Suprapubic skin (tissue), 4 donors: ENCODE measurements at regions not wholly inside any gene's neighbourhood (a gene's known extent, or its start where the extent isn't known, plus 50 kb on each side); places are given as distances from the start of the nearest gene placed in this dataset.

ENCODE experiments used
- DNase-seq, 2 donors: peaks; one replicate each; pipeline ENCODE4 v3.0.0-alpha.2; 2019; ENCODE audit warnings: low spot score in 2 of 2
- H3K27ac ChIP-seq: fragments of 200-600 bp; sonication (generic); one replicate; pipeline ENCODE4 v1.5.1; 2019
- H3K27me3 ChIP-seq: fragments of 200-600 bp; sonication (generic); one replicate; pipeline ENCODE4 v1.5.1; 2019
- H3K36me3 ChIP-seq: fragments of 200-600 bp; sonication (generic); one replicate; pipeline ENCODE4 v1.5.1; 2019
- H3K4me1 ChIP-seq: fragments of 200-600 bp; sonication (generic); one replicate; pipeline ENCODE4 v1.5.1; 2019
- H3K4me3 ChIP-seq: fragments of 200-600 bp; sonication (generic); one replicate; pipeline ENCODE4 v1.5.1; 2019; ENCODE audit warnings: mild to moderate bottlenecking
- H3K9me3 ChIP-seq: fragments of 200-600 bp; sonication (generic); one replicate; pipeline ENCODE4 v1.5.1; 2019
- EP300 ChIP-seq: sonication (generic); formaldehyde crosslinking; IDR thresholded peaks from one replicate; pipeline ENCODE4 v1.6.1; 2017; ENCODE audit warnings: antibody characterized with exemption
- POLR2A ChIP-seq, 2 donors: fragments of 450-650 bp; IDR thresholded peaks; one replicate each; pipeline ENCODE4 v1.6.1; 2017; ENCODE audit warnings: antibody characterized with exemption in 2 of 2, mild to moderate bottlenecking in 2 of 2, moderate library complexity in 2 of 2
- POLR2AphosphoS5 ChIP-seq, 3 donors: sonication (generic); formaldehyde crosslinking; IDR thresholded peaks; one replicate each; pipeline ENCODE4 v1.6.1; 2017; ENCODE audit warnings: antibody characterized with exemption in 3 of 3
- WGBS: methylation state at CpG from one replicate; pipeline ENCODE4 v1.1.5; 2018; 5-methylcytosine and 5-hydroxymethylcytosine counted together
- TF ChIP-seq, protein P1 (sequence below), 2 donors: fragments of 200-600 bp in 1 of 2; fragments of 450-650 bp in 1 of 2; sonication (generic) in 1 of 2; IDR thresholded peaks; one replicate each; pipeline ENCODE4 v1.5.1; 2016 to 2019; ENCODE audit warnings: antibody characterized with exemption in 2 of 2, mild to moderate bottlenecking in 1 of 2, moderate library complexity in 1 of 2

DNA sequence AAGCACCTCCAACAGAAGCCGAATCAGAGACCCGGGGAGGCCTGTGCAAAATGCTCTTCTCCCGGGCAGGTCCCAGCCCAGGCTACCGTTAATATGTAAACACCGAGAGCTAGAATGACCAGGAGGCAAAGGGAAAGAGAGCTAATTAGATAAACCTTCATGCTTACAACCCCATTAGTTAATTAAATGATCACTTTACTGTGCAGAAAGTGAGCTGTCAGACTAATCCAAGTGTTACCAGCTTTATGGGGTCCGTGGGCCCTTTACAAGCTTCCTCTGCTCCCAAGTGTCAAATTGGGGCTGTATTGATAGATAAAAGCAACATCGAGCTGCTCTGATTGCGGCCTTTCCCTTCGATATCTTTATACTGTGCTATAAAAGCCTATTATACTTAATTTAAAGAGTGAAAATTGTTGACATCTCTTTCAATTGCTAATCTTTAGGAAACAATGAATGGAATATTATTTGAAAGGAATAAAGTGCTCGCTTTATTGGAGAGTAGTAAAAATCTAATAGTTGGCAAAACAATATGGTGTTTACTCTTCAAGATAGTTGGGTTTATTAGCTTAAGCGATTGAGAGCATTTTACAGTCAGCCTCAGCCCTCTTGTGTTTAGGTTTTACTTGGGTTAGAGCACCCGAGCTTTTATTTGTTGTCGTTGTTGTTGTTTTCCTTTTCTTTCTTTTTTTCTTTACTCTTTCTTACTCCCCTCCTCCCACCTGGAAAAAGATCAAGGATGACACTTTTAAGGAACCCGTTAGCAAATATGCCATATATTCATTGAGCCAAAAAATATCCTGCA lies 189.3 kb upstream of the GPR12 start:
- H3K4me3 ChIP-seq = no peak overlapping the region
- DNase-seq = peak in 1 of 2 donors; percentile 11
- TF ChIP-seq POLR2A (IDR thresholded peaks at IDR 0.05) (no peak), EP300 (no peak), POLR2AphosphoS5 (IDR thresholded peaks at IDR 0.05) (no peak)
- TF ChIP-seq, protein P1, sequence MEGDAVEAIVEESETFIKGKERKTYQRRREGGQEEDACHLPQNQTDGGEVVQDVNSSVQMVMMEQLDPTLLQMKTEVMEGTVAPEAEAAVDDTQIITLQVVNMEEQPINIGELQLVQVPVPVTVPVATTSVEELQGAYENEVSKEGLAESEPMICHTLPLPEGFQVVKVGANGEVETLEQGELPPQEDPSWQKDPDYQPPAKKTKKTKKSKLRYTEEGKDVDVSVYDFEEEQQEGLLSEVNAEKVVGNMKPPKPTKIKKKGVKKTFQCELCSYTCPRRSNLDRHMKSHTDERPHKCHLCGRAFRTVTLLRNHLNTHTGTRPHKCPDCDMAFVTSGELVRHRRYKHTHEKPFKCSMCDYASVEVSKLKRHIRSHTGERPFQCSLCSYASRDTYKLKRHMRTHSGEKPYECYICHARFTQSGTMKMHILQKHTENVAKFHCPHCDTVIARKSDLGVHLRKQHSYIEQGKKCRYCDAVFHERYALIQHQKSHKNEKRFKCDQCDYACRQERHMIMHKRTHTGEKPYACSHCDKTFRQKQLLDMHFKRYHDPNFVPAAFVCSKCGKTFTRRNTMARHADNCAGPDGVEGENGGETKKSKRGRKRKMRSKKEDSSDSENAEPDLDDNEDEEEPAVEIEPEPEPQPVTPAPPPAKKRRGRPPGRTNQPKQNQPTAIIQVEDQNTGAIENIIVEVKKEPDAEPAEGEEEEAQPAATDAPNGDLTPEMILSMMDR (IDR thresholded peaks at IDR 0.05) = no peak
- H3K27me3 ChIP-seq = peaks cover 21% of the 10 kb centered on the region
- no peak overlapping the region for H3K27ac ChIP-seq
- no peaks in the 10 kb centered on the region for H3K9me3 ChIP-seq
- WGBS = 56% methylated on average over 14 of the region's 14 CpGs
- H3K36me3 ChIP-seq = no peaks in the 10 kb centered on the region
- H3K4me1 ChIP-seq = no peaks in the 10 kb centered on the region

DNA sequence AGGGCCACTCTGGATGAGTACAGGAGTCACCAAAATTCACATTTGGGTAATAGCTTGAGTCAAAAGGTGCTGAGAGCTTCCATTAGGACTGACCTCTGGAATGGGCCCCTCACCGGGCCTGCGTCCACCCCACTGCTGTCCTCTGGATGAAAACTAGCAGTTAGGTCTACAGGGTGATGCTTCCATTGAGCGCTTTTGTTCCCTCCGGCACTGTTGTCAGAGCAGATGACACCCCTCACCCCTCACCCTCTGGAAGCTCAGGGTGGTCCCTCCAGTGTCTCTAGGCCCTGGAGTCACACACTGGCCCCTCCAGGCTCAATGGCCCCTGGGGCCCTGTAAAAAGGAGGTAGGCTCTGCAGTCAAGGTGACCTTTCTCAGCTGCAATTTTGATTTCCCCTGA lies 187.8 kb upstream of the GPR12 start:
- Histone ChIP-seq H3K27me3 (peaks cover 10% of the 10 kb centered on the region), H3K27ac (no peak overlapping the region), H3K9me3 (no peaks in the 10 kb centered on the region), H3K4me3 (no peak overlapping the region), H3K36me3 (no peaks in the 10 kb centered on the region), H3K4me1 (no peaks in the 10 kb centered on the region)
- DNase-seq = peak in 1 of 2 donors; percentile 69
- WGBS = 91% methylated on average over 4 of the region's 4 CpGs
- TF ChIP-seq POLR2AphosphoS5 (IDR thresholded peaks at IDR 0.05) (no peak), EP300 (no peak), POLR2A (IDR thresholded peaks at IDR 0.05) (no peak)
- TF ChIP-seq, protein P1 (IDR thresholded peaks at IDR 0.05) = no peak

DNA sequence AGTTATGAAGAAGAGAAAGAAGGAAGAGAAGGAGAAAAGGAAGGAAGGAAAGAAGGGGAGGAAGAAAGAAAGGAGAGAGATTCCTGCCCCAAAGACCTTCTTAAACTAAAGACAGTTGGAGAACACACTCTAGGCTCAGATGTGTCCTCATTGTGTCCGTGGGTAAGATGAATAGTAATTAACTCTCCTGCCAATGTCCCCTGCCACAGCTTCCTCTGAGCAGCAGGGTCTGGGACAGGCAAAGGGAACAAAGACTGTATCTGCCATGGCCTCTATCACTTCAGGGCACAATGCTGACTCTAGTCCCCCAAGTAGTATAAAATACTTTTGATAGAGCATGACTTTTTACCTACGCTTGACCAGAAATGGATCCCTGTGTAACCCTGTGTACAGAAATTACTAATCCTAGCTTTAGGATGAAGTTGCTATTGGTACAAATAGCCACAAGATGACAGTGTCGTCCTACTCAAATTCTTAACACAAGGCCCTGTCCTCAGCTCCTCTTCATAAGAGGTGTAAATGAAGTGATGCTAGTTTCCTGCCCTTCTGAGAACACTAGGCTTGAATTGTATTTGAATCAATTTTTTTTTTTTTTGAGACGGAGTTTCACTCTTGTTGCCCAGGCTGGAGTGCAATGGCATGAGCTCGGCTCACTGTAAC lies 186.2 kb upstream of the GPR12 start:
- H3K4me3 ChIP-seq = no peak overlapping the region
- no peak for TF ChIP-seq POLR2A (IDR thresholded peaks at IDR 0.05)
- no peak for TF ChIP-seq POLR2AphosphoS5 (IDR thresholded peaks at IDR 0.05)
- TF ChIP-seq, protein P1 (IDR thresholded peaks at IDR 0.05) = no peak
- no peak for TF ChIP-seq EP300
- no peak overlapping the region for H3K27ac ChIP-seq
- peaks cover 10% of the 10 kb centered on the region for H3K27me3 ChIP-seq
- H3K9me3 ChIP-seq = no peaks in the 10 kb centered on the region
- WGBS = 55% methylated on average over 5 of the region's 5 CpGs
- DNase-seq = peak in 1 of 2 donors; percentile 37
- H3K36me3 ChIP-seq = no peaks in the 10 kb centered on the region
- H3K4me1 ChIP-seq = no peaks in the 10 kb centered on the region

DNA sequence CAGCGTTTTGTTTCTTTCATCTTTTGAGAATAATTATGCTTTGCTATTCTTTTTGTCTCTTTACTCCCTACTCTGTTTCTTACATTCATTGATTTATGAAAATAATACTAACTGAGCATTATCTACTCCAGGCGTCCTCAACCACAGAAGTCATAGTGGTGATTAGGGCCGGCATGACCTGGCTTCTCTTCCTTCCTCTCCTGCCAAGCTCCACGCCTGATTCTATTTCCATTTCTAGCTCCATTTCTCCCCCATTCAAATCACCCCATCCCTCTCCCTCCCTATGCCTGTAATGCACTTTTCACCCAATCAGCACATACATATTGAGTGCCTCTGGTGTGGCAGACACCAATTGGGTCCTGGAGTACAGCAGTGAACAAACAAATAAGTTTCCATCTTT lies 183.2 kb upstream of the GPR12 start:
- Histone ChIP-seq H3K36me3 (no peaks in the 10 kb centered on the region), H3K9me3 (no peaks in the 10 kb centered on the region), H3K4me1 (no peaks in the 10 kb centered on the region), H3K27ac (no peak overlapping the region), H3K27me3 (peaks cover 3% of the 10 kb centered on the region), H3K4me3 (no peak overlapping the region)
- DNase-seq = no peak
- TF ChIP-seq, protein P1 (IDR thresholded peaks at IDR 0.05) = no peak
- TF ChIP-seq POLR2AphosphoS5 (IDR thresholded peaks at IDR 0.05) = no peak
- TF ChIP-seq POLR2A (IDR thresholded peaks at IDR 0.05) = no peak
- TF ChIP-seq EP300 = no peak
- WGBS = 69% methylated on average over 4 of the region's 4 CpGs

DNA sequence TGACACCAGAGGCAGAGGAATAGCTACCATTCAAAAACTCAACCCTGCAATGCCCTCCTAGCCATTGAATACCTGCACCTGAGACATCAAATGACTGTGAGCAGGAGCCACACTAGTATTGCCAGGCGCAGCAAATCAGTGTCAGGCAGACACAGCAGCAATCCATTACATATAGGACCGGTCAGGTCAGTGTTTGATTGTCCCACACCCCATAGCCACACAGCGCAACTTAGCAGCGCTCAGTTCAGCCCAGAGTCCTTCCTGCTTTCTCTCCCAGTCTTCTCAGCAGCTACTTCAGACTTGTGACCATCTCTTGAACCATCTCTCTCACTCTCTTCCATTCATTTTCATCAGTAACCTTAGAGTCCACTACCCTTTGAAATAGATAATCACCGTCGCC lies 181.6 kb upstream of the GPR12 start:
- Histone ChIP-seq H3K9me3 (no peaks in the 10 kb centered on the region), H3K27me3 (peaks cover 3% of the 10 kb centered on the region), H3K4me3 (no peak overlapping the region), H3K27ac (no peak overlapping the region), H3K36me3 (no peaks in the 10 kb centered on the region), H3K4me1 (no peaks in the 10 kb centered on the region)
- TF ChIP-seq POLR2AphosphoS5 (IDR thresholded peaks at IDR 0.05) = no peak
- TF ChIP-seq, protein P1 (IDR thresholded peaks at IDR 0.05) = no peak
- WGBS = 72% methylated on average over 6 of the region's 6 CpGs
- DNase-seq = no peak
